ENCODE measurements at regions not wholly inside any gene's neighbourhood (a gene's known extent, or its start where the extent isn't known, plus 50 kb on each side); places are given as distances from the start of the nearest gene placed in this dataset.

GRCh38 chr16:80063031-80063712, 462.6 kb upstream of the MAF start:
- H3K9me3 Mint-ChIP-seq (ENCODE audit: insufficient read depth), result no peaks in the 10 kb centered on the region
- no peak overlapping the region for H3K27ac Mint-ChIP-seq
- CTCF ChIA-PET, result no interaction called here
- H3K4me1 Mint-ChIP-seq (ENCODE audit: low read depth), result no peaks in the 10 kb centered on the region
- POLR2A ChIA-PET, result interaction anchor here (0.7 kb wide), 1 partner anchor 301 kb away, joined by 3 read pairs; no protein-coding TSS in a partner anchor
- H3K36me3 Mint-ChIP-seq (ENCODE audit: low read depth), result no peaks in the 10 kb centered on the region
- DNase-seq, result no peak
- no peak overlapping the region for H3K4me3 Mint-ChIP-seq
- ATAC-seq, result no peak
- H3K27me3 Mint-ChIP-seq (ENCODE audit: low read depth), result no peaks in the 10 kb centered on the region

DNA sequence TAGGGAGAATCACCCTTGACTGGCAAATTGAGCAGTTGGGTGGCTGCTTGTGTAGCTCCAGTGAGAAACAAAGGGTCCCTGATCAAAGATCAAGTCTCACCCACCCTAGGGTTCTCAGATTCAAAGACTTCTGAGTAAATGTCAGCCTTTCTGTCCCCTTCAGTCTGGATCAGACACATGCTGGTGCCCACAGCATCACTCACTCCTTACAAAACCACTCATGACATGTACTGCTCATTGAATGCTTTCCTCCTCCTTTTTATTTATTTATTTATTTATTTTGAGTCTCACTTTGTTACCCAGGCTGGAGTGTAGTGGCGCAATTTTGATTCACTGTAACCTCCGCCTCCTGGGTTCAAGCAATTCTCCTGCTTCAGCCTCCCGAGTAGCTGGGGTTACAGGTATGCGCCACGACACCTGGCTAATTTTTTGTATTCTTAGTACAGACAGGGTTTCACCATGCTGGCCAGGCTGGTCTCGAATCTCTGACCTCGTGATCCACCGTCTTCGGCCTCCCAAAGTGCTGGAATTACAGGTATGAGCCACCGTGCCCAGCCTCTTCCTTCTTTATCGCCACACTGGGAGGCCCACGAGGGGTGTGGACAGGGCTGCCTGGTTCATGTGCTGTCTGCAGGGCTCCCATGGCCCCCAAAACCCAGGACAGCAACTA, 462.0 kb upstream of the MAF start:
- H3K36me3 Mint-ChIP-seq (ENCODE audit: low read depth), result no peaks in the 10 kb centered on the region
- no peaks in the 10 kb centered on the region for H3K9me3 Mint-ChIP-seq (ENCODE audit: insufficient read depth)
- ChIA-PET CTCF (no interaction called here), POLR2A (interaction anchor here (0.7 kb wide), 1 partner anchor 300 kb away, joined by 3 read pairs; no protein-coding TSS in a partner anchor)
- no peaks in the 10 kb centered on the region for H3K27me3 Mint-ChIP-seq (ENCODE audit: low read depth)
- no peaks in the 10 kb centered on the region for H3K4me1 Mint-ChIP-seq (ENCODE audit: low read depth)
- ATAC-seq, result no peak
- DNase-seq, result no peak
- no peak overlapping the region for H3K27ac Mint-ChIP-seq
- no peak overlapping the region for H3K4me3 Mint-ChIP-seq

- POLR2A ChIA-PET, result no interaction called here
- H3K27ac Mint-ChIP-seq, result no peak overlapping the region
These were observed 459.9 kb upstream of the MAF start for GRCh38 chr16:80060470-80060869.

DNA sequence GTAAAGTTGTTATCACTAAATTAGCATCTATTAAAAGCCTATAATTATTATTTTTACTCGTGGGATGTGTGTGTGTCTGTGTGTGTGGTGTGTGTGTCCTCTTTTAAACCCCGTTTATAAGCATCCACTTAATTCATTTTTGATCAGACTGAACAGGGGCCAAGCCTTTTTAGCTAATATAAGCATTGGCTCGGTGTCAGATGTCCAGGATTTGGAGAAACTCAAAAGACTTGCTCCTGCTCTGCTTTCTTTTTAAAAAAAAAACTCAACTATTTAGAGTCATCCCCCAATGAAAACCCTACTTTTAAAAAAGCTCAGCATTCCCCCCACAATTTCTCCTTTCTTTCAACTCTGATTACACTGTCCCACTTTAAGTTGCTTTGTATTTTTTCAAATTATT, 459.3 kb upstream of the MAF start:
- H3K27ac Mint-ChIP-seq, result no peak overlapping the region

More at GRCh38 chr16:80060470-80060869, 459.9 kb upstream of the MAF start:
- no peaks in the 10 kb centered on the region for H3K27me3 Mint-ChIP-seq (ENCODE audit: low read depth)
- DNase-seq (no peak), ATAC-seq (no peak)
- no peak overlapping the region for H3K4me3 Mint-ChIP-seq
- no peaks in the 10 kb centered on the region for H3K4me1 Mint-ChIP-seq (ENCODE audit: low read depth)
- H3K9me3 Mint-ChIP-seq (ENCODE audit: insufficient read depth), result no peaks in the 10 kb centered on the region
- H3K36me3 Mint-ChIP-seq (ENCODE audit: low read depth), result no peaks in the 10 kb centered on the region
- CTCF ChIA-PET, result no interaction called here

GRCh38 chr16:80058214-80058613, 457.7 kb upstream of the MAF start:
- H3K27ac Mint-ChIP-seq, result no peak overlapping the region

More for the DNA sequence above, 459.3 kb upstream of the MAF start:
- ChIA-PET CTCF (no interaction called here), POLR2A (no interaction called here)
- no peaks in the 10 kb centered on the region for H3K27me3 Mint-ChIP-seq (ENCODE audit: low read depth)
- H3K4me1 Mint-ChIP-seq (ENCODE audit: low read depth), result no peaks in the 10 kb centered on the region
- no peaks in the 10 kb centered on the region for H3K36me3 Mint-ChIP-seq (ENCODE audit: low read depth)
- H3K4me3 Mint-ChIP-seq, result no peak overlapping the region
- ATAC-seq, result no peak
- DNase-seq, result no peak
- H3K9me3 Mint-ChIP-seq (ENCODE audit: insufficient read depth), result no peaks in the 10 kb centered on the region

GRCh38 chr16:80056324-80056723, 455.8 kb upstream of the MAF start:
- DNase-seq, result no peak
- no peak for ATAC-seq
- no peak overlapping the region for H3K27ac Mint-ChIP-seq
- H3K27me3 Mint-ChIP-seq (ENCODE audit: low read depth), result peaks cover 2% of the 10 kb centered on the region
- no peaks in the 10 kb centered on the region for H3K9me3 Mint-ChIP-seq (ENCODE audit: insufficient read depth)
- H3K4me3 Mint-ChIP-seq, result no peak overlapping the region
- POLR2A ChIA-PET, result no interaction called here
- H3K36me3 Mint-ChIP-seq (ENCODE audit: low read depth), result no peaks in the 10 kb centered on the region
- H3K4me1 Mint-ChIP-seq (ENCODE audit: low read depth), result no peaks in the 10 kb centered on the region
- CTCF ChIA-PET, result no interaction called here

More at GRCh38 chr16:80058214-80058613, 457.7 kb upstream of the MAF start:
- ATAC-seq (no peak), DNase-seq (no peak)
- ChIA-PET CTCF (no interaction called here), POLR2A (no interaction called here)
- no peaks in the 10 kb centered on the region for H3K27me3 Mint-ChIP-seq (ENCODE audit: low read depth)
- no peaks in the 10 kb centered on the region for H3K9me3 Mint-ChIP-seq (ENCODE audit: insufficient read depth)
- no peaks in the 10 kb centered on the region for H3K36me3 Mint-ChIP-seq (ENCODE audit: low read depth)
- no peak overlapping the region for H3K4me3 Mint-ChIP-seq
- H3K4me1 Mint-ChIP-seq (ENCODE audit: low read depth), result no peaks in the 10 kb centered on the region

DNA sequence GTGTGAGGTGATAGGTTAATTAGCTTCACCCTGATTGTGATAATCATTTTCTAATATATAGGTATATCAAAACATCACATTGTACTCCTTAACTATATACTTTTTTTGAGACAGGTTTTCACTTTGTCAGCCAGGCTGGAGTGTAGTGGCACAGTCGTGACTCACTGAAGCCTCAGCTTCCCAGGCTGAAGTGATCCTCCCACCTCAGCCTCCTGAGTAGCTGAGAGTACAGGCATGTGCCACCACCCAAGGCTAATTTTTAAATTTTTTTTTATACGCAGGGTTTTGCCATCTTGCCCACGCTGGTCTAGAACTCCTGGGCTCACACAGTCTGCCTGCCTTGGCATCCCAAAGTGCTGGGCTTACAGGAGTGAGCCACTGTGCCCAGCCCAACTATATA, 455.3 kb upstream of the MAF start:
- H3K4me1 Mint-ChIP-seq (ENCODE audit: low read depth), result no peaks in the 10 kb centered on the region
- H3K36me3 Mint-ChIP-seq (ENCODE audit: low read depth), result no peaks in the 10 kb centered on the region
- POLR2A ChIA-PET, result no interaction called here
- ATAC-seq, result no peak
- CTCF ChIA-PET, result no interaction called here
- H3K27ac Mint-ChIP-seq, result no peak overlapping the region
- DNase-seq, result no peak
- H3K27me3 Mint-ChIP-seq (ENCODE audit: low read depth), result peaks cover 2% of the 10 kb centered on the region
- H3K9me3 Mint-ChIP-seq (ENCODE audit: insufficient read depth), result no peaks in the 10 kb centered on the region
- H3K4me3 Mint-ChIP-seq, result no peak overlapping the region

DNA sequence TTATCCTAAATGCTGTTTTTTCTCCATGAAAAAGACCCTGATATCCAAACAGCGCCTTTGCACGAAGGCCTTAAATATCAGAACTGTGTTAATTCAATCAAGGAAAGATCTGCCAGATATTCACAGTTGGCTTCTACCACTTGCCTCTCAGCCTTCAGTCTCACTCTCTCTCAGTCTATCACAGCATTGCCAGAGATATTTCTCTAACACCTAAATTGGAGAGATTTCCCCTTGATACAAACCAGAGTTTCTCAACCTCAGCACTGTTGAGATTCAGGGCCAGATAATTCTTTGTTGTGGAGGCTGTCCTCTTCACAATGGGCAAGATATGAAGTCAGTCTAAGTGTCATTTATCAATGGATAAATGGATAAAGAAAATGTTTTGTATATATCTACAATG, 454.1 kb upstream of the MAF start:
- H3K27me3 Mint-ChIP-seq (ENCODE audit: low read depth), result peaks cover 2% of the 10 kb centered on the region
- CTCF ChIA-PET, result no interaction called here
- H3K4me3 Mint-ChIP-seq, result no peak overlapping the region
- no peaks in the 10 kb centered on the region for H3K4me1 Mint-ChIP-seq (ENCODE audit: low read depth)
- no peak overlapping the region for H3K27ac Mint-ChIP-seq
- no peaks in the 10 kb centered on the region for H3K9me3 Mint-ChIP-seq (ENCODE audit: insufficient read depth)
- POLR2A ChIA-PET, result no interaction called here
- ATAC-seq (no peak), DNase-seq (no peak)
- H3K36me3 Mint-ChIP-seq (ENCODE audit: low read depth), result no peaks in the 10 kb centered on the region

GRCh38 chr16:80051040-80051439, 450.5 kb upstream of the MAF start:
- POLR2A ChIA-PET, result no interaction called here
- DNase-seq (no peak), ATAC-seq (no peak)
- Mint-ChIP-seq H3K36me3 (ENCODE audit: low read depth) (no peaks in the 10 kb centered on the region), H3K9me3 (ENCODE audit: insufficient read depth) (no peaks in the 10 kb centered on the region), H3K4me3 (no peak overlapping the region), H3K27me3 (ENCODE audit: low read depth) (peaks cover 2% of the 10 kb centered on the region), H3K27ac (no peak overlapping the region), H3K4me1 (ENCODE audit: low read depth) (no peaks in the 10 kb centered on the region)
- CTCF ChIA-PET, result no interaction called here

- no peak for ATAC-seq
- H3K9me3 Mint-ChIP-seq (ENCODE audit: insufficient read depth), result no peaks in the 10 kb centered on the region
- ChIA-PET POLR2A (no interaction called here), CTCF (no interaction called here)
- no peak for DNase-seq
- H3K36me3 Mint-ChIP-seq (ENCODE audit: low read depth), result no peaks in the 10 kb centered on the region
- H3K27ac Mint-ChIP-seq, result no peak overlapping the region
- H3K4me1 Mint-ChIP-seq (ENCODE audit: low read depth), result no peaks in the 10 kb centered on the region
- H3K4me3 Mint-ChIP-seq, result no peak overlapping the region
- H3K27me3 Mint-ChIP-seq (ENCODE audit: low read depth), result peaks cover 2% of the 10 kb centered on the region
These were observed 447.7 kb upstream of the MAF start for GRCh38 chr16:80048250-80048649.

DNA sequence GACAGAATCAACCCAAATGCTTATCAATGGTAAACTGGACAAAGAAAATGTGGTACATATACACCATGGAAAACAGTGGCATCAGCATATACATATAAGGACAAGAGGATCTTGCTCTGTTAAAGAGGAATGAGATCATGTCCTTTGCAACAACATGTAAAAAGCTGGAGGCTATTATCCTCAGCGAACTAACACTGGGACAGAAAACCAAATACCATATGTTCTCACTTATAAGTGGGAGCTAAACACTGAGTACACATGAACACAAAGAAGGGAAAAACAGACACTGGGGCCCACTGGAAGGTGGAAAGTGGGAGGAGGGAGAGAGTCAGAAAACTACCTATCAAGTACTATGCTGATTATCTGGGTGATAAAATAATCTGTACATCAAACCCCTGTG, 447.3 kb upstream of the MAF start:
- Mint-ChIP-seq H3K4me3 (no peak overlapping the region), H3K9me3 (ENCODE audit: insufficient read depth) (no peaks in the 10 kb centered on the region), H3K27me3 (ENCODE audit: low read depth) (peaks cover 2% of the 10 kb centered on the region), H3K36me3 (ENCODE audit: low read depth) (no peaks in the 10 kb centered on the region), H3K4me1 (ENCODE audit: low read depth) (no peaks in the 10 kb centered on the region), H3K27ac (no peak overlapping the region)
- DNase-seq (no peak), ATAC-seq (no peak)
- POLR2A ChIA-PET, result no interaction called here
- CTCF ChIA-PET, result no interaction called here

DNA sequence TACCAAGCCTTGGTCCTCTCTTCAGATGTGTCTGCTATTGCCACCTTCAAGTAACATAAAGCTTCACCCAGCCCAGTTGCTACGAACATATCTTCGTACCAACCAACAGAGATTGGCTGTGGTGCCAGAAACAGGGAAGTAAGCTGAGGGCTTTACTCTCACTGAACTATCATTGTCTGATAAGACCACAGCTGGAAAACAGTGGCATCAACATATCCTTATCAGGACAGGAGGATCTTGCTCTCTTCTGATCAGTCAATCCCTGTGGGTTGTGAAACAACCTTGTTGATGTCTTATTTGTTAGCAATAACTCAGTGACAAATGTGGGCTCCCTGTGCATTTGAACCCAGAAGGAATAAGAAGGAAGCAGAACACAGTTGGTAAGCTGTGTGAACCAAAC, 446.3 kb upstream of the MAF start:
- Mint-ChIP-seq H3K9me3 (ENCODE audit: insufficient read depth) (no peaks in the 10 kb centered on the region), H3K4me1 (ENCODE audit: low read depth) (no peaks in the 10 kb centered on the region), H3K4me3 (no peak overlapping the region), H3K27me3 (ENCODE audit: low read depth) (no peaks in the 10 kb centered on the region), H3K27ac (no peak overlapping the region), H3K36me3 (ENCODE audit: low read depth) (no peaks in the 10 kb centered on the region)
- no peak for DNase-seq
- no peak for ATAC-seq
- CTCF ChIA-PET, result no interaction called here
- POLR2A ChIA-PET, result no interaction called here

DNA sequence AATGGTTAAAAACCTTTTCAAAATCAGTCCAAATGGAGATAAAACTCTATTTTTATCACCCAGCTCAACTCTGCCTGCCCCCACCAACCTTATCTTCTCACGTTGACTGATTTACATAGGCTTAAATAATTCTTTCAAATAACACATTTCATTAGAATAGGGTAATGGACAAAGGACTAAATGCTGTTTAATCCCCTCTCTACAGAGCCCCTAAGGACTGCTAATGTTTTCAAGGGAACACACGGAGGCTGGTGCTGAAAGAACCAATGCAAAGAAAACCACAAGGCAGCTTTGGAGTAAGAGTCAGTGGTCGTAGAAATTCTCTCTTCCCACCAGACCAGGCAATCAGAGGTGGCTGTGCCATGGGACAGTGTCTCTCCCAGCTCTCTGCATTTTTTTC, 445.7 kb upstream of the MAF start:
- ChIA-PET CTCF (no interaction called here), POLR2A (no interaction called here)
- no peak overlapping the region for H3K27ac Mint-ChIP-seq
- H3K4me1 Mint-ChIP-seq (ENCODE audit: low read depth), result no peaks in the 10 kb centered on the region
- no peaks in the 10 kb centered on the region for H3K9me3 Mint-ChIP-seq (ENCODE audit: insufficient read depth)
- no peaks in the 10 kb centered on the region for H3K27me3 Mint-ChIP-seq (ENCODE audit: low read depth)
- H3K4me3 Mint-ChIP-seq, result no peak overlapping the region
- DNase-seq (no peak), ATAC-seq (no peak)
- no peaks in the 10 kb centered on the region for H3K36me3 Mint-ChIP-seq (ENCODE audit: low read depth)
